ENCODE measurements at regions not wholly inside any gene's neighbourhood (a gene's known extent, or its start where the extent isn't known, plus 50 kb on each side); places are given as distances from the start of the nearest gene placed in this dataset.

DNA sequence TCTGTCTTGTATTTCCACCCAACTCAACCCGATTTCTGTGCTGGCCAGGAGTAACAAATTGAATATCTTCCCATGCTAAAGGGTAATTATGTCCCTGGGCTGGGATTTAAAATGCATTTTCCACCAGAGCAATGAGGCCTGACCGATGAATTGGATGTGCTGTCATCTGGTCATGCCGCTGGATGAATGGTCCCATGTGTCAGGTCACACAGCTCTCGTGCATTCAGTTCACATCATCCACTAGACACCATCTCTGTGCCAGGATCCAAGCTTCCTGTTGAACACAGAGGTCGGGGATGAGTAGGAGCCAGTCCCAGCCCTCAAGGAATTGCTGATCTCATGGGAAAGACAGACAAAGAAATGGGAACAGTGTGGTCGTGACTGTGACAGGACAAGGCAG lies 200.8 kb downstream of the ADRA2A start:
- WGBS, 3 donors = 86 to 90% (median 90%) methylated on average over 6 of the region's 6 CpGs
- Histone ChIP-seq H3K27me3 (no peaks in the 10 kb centered on the region), H3K36me3 (no peaks in the 10 kb centered on the region), H3K4me1 (ENCODE audit: insufficient read depth) (no peaks in the 10 kb centered on the region), H3K27ac (no peak overlapping the region), H3K9me3 (no peaks in the 10 kb centered on the region), H3K4me3 (no peak overlapping the region)
- intact Hi-C loops (cut with DNase I) = no loop called here
- TF ChIP-seq EP300 (IDR thresholded peaks at IDR 0.05) (no peak), POLR2A (IDR thresholded peaks at IDR 0.05) (no peak)
- TF ChIP-seq, protein P1, sequence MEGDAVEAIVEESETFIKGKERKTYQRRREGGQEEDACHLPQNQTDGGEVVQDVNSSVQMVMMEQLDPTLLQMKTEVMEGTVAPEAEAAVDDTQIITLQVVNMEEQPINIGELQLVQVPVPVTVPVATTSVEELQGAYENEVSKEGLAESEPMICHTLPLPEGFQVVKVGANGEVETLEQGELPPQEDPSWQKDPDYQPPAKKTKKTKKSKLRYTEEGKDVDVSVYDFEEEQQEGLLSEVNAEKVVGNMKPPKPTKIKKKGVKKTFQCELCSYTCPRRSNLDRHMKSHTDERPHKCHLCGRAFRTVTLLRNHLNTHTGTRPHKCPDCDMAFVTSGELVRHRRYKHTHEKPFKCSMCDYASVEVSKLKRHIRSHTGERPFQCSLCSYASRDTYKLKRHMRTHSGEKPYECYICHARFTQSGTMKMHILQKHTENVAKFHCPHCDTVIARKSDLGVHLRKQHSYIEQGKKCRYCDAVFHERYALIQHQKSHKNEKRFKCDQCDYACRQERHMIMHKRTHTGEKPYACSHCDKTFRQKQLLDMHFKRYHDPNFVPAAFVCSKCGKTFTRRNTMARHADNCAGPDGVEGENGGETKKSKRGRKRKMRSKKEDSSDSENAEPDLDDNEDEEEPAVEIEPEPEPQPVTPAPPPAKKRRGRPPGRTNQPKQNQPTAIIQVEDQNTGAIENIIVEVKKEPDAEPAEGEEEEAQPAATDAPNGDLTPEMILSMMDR (IDR thresholded peaks at IDR 0.05) = no peak
- no peak for DNase-seq

DNA sequence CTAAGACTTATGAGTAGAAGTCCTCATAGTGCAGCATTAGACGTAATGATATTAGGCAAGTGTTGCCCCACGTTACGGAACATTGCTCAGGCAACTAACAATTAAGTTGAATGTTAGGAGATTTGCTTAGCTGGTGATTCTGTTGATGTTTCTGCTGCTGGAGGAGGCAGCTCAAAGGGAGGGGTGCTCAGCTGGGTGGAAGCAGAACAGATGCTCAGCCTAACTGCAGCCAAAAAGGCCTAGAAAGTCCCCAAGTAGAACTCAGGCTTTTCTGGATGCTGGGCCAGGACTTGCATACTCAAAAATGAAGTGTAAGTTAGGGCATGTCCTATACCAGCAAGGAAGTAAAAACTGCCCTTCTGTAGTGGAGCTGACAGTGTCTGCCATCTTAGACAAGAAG lies 201.4 kb downstream of the ADRA2A start:
- Histone ChIP-seq H3K4me3 (no peak overlapping the region), H3K4me1 (ENCODE audit: insufficient read depth) (no peaks in the 10 kb centered on the region), H3K9me3 (no peaks in the 10 kb centered on the region), H3K27me3 (no peaks in the 10 kb centered on the region), H3K27ac (no peak overlapping the region), H3K36me3 (no peaks in the 10 kb centered on the region)
- TF ChIP-seq POLR2A (IDR thresholded peaks at IDR 0.05) (no peak), EP300 (IDR thresholded peaks at IDR 0.05) (no peak)
- TF ChIP-seq, protein P1 (IDR thresholded peaks at IDR 0.05) = no peak
- no peak for DNase-seq
- WGBS, 3 donors = 78 to 91% (median 86%) methylated on average over 3 of the region's 3 CpGs
- intact Hi-C loops (cut with DNase I) = no loop called here

DNA sequence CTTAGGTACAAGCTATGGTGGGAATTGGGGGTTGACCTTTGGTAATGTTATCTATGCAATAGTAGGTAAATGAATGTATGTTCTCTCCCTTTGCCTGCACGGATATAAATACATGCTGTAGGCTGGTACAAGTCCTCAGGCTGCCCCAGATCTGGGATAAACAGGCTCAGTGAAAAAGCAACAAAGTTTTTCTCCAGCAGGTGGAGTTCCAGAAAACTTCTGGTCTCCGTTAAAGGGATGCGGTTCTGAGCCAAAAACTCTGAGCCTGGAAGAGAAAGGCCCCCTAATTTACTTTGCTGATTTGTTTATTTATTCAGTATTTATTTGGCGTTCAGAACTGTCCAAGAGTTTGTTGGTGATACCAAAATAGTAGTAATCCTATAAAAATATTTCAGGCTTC lies 204.7 kb downstream of the ADRA2A start:
- WGBS, 3 donors = 11 to 15% (median 14%) methylated on average over 4 of the region's 4 CpGs
- intact Hi-C loops (cut with DNase I) = no loop called here
- no peak for DNase-seq
- Histone ChIP-seq H3K27ac (no peak overlapping the region), H3K4me3 (no peak overlapping the region), H3K9me3 (no peaks in the 10 kb centered on the region), H3K4me1 (ENCODE audit: insufficient read depth) (no peaks in the 10 kb centered on the region), H3K27me3 (no peaks in the 10 kb centered on the region), H3K36me3 (no peaks in the 10 kb centered on the region)
- TF ChIP-seq, protein P1 (IDR thresholded peaks at IDR 0.05) = no peak
- TF ChIP-seq EP300 (IDR thresholded peaks at IDR 0.05) (no peak), POLR2A (IDR thresholded peaks at IDR 0.05) (no peak)

DNA sequence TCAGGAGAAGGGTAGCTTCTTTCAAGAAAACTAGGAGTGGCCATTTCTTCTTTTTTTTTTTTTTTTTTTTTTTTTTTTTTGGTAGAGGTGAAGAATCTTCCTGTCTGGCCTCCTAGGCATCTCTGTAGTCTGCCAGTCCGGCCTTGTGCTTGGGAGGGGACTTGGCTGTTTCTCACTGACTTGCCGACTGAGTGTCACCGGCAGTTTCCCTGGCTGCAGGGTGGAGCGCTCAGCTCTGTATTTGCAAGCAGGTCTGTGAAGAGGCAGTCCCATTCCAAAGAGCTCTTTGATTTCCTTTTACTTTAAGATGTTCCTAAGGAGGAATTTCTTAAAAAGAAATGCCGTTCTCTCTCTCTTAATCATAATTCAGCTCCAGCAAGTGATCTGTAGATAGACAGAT lies 212.6 kb downstream of the ADRA2A start:
- Histone ChIP-seq H3K4me1 (ENCODE audit: insufficient read depth) (no peaks in the 10 kb centered on the region), H3K36me3 (no peaks in the 10 kb centered on the region), H3K4me3 (no peak overlapping the region), H3K27me3 (no peaks in the 10 kb centered on the region), H3K27ac (no peak overlapping the region), H3K9me3 (no peaks in the 10 kb centered on the region)
- 79 to 85% (median 80%) methylated on average over 5 of the region's 5 CpGs for WGBS, 3 donors
- TF ChIP-seq EP300 (IDR thresholded peaks at IDR 0.05) = no peak
- no peak for TF ChIP-seq POLR2A (IDR thresholded peaks at IDR 0.05)
- TF ChIP-seq, protein P1 (IDR thresholded peaks at IDR 0.05) = no peak
- intact Hi-C loops (cut with DNase I) = no loop called here
- no peak for DNase-seq

DNA sequence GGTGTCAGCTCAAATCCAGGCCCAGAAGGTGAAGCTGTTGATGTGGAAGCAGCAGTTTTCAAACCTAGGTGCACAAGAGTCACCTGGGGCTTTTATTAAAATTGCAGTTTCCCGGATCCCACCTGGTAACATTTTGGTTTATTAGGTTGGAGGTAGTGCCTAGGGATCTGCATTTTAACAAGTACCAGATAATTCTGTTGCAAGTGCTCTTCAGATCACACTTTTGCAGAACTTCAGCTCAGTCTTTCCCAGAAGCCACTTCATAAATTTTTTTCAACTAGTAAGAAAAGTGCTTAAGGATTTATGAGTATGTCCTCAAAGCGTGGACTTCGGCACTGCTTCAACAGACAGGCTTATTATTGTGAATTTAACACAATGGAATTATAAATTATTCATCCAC lies 213.8 kb downstream of the ADRA2A start:
- Histone ChIP-seq H3K9me3 (no peaks in the 10 kb centered on the region), H3K36me3 (no peaks in the 10 kb centered on the region), H3K4me3 (no peak overlapping the region), H3K27me3 (no peaks in the 10 kb centered on the region), H3K27ac (no peak overlapping the region), H3K4me1 (ENCODE audit: insufficient read depth) (no peaks in the 10 kb centered on the region)
- WGBS, 3 donors = 88 to 89% (median 89%) methylated on average over 3 of the region's 3 CpGs
- no peak for DNase-seq
- intact Hi-C loops (cut with DNase I) = no loop called here
- TF ChIP-seq EP300 (IDR thresholded peaks at IDR 0.05) = no peak
- TF ChIP-seq, protein P1 (IDR thresholded peaks at IDR 0.05) = no peak
- no peak for TF ChIP-seq POLR2A (IDR thresholded peaks at IDR 0.05)
